BJ (cell line): ENCODE measurements at regions not wholly inside any gene's neighbourhood (a gene's known extent, or its start where the extent isn't known, plus 50 kb on each side); places are given as distances from the start of the nearest gene placed in this dataset.

Experiments used
- CTCF ChIA-PET: fragments of 350-600 bp; formaldehyde crosslinking; extraction: SDS; loops from one replicate; lab custom pipeline; 2021; ENCODE audit warnings: antibody characterized with exemption, inconsistent platforms; lab: Yijun Ruan, JAX
- POLR2A ChIA-PET: fragments of 300-600 bp; sonication (Branson Sonifier 250); formaldehyde crosslinking; extraction: SDS; loops from one replicate; lab custom pipeline; 2021; ENCODE audit warnings: antibody characterized with exemption; lab: Charles Lee
- DNase-seq: peaks from one replicate; pipeline ENCODE4 v3.0.0-alpha.2; 2011; ENCODE audit warnings: low read depth
- H3K27me3 ChIP-seq: 2 replicates; pipeline ENCODE4 v1.6.0; 2011; ENCODE audit warnings: low read length; ENCODE audit not compliant: control insufficient read depth, insufficient read depth
- H3K36me3 ChIP-seq: 2 replicates; pipeline ENCODE4 v1.5.1; 2011; ENCODE audit warnings: low read length; ENCODE audit not compliant: control insufficient read depth, insufficient read depth
- H3K4me3 ChIP-seq: 2 replicates; pipeline ENCODE4 v1.5.1; 2011; ENCODE audit warnings: low read depth, mild to moderate bottlenecking, control low read depth, low read length
- CTCF ChIP-seq: IDR thresholded peaks from 2 replicates; pipeline ENCODE4 v1.5.1; 2011; ENCODE audit warnings: low read depth, mild to moderate bottlenecking, control low read depth, inconsistent platforms, low read length, moderate library complexity; ENCODE audit not compliant: insufficient read depth

- DNase-seq, result no peak
- Histone ChIP-seq H3K4me3 (no peak overlapping the region), H3K27me3 (no peaks in the 10 kb centered on the region), H3K36me3 (no peaks in the 10 kb centered on the region)
- ChIA-PET POLR2A (interaction anchor here (0.5 to 0.7 kb wide), 2 partner anchors 32 to 117 kb away, joined by 3 read pairs; no protein-coding TSS in a partner anchor), CTCF (interaction anchor here (0.5 to 1.3 kb wide), 3 partner anchors 10 to 299 kb away, joined by 3 to 4 read pairs (median 4); no protein-coding TSS in a partner anchor)
- no peak for TF ChIP-seq CTCF
Observed at GRCh38 chr3:159734681-159735080, 254.0 kb upstream of the IL12A start.

GRCh38 chr3:159739166-159739565, 249.5 kb upstream of the IL12A start:
- Histone ChIP-seq H3K27me3 (no peaks in the 10 kb centered on the region), H3K4me3 (no peak overlapping the region), H3K36me3 (no peaks in the 10 kb centered on the region)
- DNase-seq, result no peak
- ChIA-PET CTCF (no interaction called here), POLR2A (no interaction called here)
- no peak for TF ChIP-seq CTCF

DNA sequence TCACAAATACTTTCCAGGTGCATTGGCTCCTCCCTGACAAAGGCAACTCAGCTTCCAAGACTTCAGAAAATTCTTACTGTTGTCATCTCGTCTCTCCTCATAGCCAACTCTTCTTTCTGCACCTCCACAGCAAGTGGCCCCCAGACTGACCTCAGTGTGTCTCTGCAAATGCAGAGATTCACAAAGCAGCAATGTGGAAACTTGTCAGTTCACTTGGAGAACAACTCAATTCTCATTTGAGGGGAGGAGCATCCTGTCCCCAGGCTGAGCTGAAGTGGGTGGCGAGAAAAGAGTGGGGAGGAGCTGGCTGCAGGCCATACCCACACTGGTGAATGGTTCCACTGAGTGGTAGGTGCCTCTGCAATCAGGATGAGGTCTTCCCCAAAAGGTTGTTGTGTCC, 248.7 kb upstream of the IL12A start:
- ChIA-PET POLR2A (interaction anchor here (0.6 kb wide), 1 partner anchor 62 kb away, joined by 3 read pairs; no protein-coding TSS in a partner anchor), CTCF (interaction anchor here (0.8 kb wide), 1 partner anchor 91 kb away, joined by 3 read pairs; no protein-coding TSS in a partner anchor)
- no peak for TF ChIP-seq CTCF
- DNase-seq, result no peak
- H3K36me3 ChIP-seq, result no peaks in the 10 kb centered on the region
- no peaks in the 10 kb centered on the region for H3K27me3 ChIP-seq
- H3K4me3 ChIP-seq, result no peak overlapping the region

GRCh38 chr3:159741281-159741680, 247.4 kb upstream of the IL12A start:
- ChIA-PET POLR2A (interaction anchor here (0.5 kb wide), 1 partner anchor 58 kb away, joined by 3 read pairs; no protein-coding TSS in a partner anchor), CTCF (interaction anchor here (0.9 to 1.7 kb wide), 2 partner anchors 10 to 63 kb away, joined by 3 to 5 read pairs; no protein-coding TSS in a partner anchor)
- Histone ChIP-seq H3K36me3 (no peaks in the 10 kb centered on the region), H3K4me3 (no peak overlapping the region), H3K27me3 (no peaks in the 10 kb centered on the region)
- no peak for DNase-seq
- TF ChIP-seq CTCF, result no peak

DNA sequence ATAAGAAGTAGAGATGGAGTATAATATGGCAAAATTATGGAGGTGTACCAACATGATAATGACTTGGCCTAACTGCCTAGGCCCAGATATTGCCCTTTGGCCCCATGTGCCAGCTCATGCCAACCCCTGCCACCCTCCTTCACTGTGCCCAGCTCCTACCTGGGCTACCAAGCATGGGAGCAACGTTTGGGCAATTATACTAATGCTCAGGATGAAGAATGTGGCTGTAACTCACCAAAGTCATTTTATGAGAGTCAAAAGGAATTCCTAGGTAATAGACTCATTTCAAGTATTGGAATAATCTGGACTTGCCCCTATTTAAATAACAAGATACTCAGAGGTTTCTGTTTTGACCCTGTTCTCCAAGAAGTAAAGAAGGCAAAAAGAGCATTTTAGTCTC, 240.2 kb upstream of the IL12A start:
- Histone ChIP-seq H3K36me3 (no peaks in the 10 kb centered on the region), H3K27me3 (no peaks in the 10 kb centered on the region), H3K4me3 (no peak overlapping the region)
- TF ChIP-seq CTCF, result no peak
- CTCF ChIA-PET, result no interaction called here
- POLR2A ChIA-PET, result no interaction called here
- no peak for DNase-seq
